PC-9 (cell line): ENCODE measurements at regions not wholly inside any gene's neighbourhood (a gene's known extent, or its start where the extent isn't known, plus 50 kb on each side); places are given as distances from the start of the nearest gene placed in this dataset.

Experiments used
- EZH2 ChIP-seq: fragments of 200-600 bp; sonication (generic); IDR thresholded peaks from 2 replicates; pipeline ENCODE4 v1.8.0; 2017; ENCODE audit warnings: antibody characterized with exemption, low read depth
- TF ChIP-seq, protein P1 (sequence below): fragments of 200-600 bp; sonication (generic); conservative IDR thresholded peaks from 2 replicates; pipeline ENCODE4 v1.6.1; 2017; ENCODE audit warnings: mixed run types, antibody characterized with exemption, mild to moderate bottlenecking, moderate library complexity

DNA sequence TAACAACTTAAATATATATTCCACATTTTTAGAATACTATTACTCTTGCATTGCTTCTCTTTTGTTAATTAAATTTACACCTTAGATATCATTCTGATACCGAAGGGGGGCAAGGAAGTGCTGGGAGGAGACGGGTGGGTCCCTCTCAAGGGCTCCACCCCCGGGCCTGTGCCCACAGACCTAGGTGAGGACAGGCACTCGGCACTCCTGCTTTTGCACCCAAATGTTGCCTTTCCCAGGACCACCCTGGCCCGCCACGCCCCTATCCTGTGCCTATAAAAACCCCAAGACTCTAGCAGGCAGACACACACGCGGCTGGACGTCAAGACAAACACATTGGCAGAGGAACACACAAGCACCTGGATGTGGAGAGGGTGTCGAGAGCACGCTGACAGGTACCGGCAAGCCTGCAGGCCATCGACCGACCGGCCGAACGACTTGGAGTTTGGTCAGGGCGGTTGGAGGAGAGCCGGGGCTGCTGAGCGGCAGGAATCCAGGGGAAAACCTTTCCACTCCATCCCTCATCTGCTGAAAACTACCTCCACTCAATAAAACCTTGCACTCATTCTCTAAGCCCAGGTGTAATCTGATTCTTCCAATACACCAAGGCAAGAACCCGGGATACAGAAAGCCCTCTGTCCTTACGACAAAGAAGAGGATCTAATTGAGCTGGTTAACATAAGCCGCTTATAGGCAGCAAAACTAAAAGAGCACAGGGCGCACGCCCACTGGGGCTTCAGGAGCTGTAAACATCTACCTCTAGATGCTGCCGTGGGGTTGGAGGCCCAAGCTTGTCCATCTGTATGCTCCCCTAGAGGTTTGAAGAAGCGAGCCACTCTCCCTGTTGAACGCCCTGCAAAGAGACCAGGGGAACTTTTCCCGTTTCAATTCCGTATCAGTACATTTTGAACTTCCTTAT lies 197.4 kb upstream of the PRSS16 start:
- TF ChIP-seq, protein P1, sequence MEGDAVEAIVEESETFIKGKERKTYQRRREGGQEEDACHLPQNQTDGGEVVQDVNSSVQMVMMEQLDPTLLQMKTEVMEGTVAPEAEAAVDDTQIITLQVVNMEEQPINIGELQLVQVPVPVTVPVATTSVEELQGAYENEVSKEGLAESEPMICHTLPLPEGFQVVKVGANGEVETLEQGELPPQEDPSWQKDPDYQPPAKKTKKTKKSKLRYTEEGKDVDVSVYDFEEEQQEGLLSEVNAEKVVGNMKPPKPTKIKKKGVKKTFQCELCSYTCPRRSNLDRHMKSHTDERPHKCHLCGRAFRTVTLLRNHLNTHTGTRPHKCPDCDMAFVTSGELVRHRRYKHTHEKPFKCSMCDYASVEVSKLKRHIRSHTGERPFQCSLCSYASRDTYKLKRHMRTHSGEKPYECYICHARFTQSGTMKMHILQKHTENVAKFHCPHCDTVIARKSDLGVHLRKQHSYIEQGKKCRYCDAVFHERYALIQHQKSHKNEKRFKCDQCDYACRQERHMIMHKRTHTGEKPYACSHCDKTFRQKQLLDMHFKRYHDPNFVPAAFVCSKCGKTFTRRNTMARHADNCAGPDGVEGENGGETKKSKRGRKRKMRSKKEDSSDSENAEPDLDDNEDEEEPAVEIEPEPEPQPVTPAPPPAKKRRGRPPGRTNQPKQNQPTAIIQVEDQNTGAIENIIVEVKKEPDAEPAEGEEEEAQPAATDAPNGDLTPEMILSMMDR, result no peak
- TF ChIP-seq EZH2, result no peak
